ENCODE measurements at regions not wholly inside any gene's neighbourhood (a gene's known extent, or its start where the extent isn't known, plus 50 kb on each side); places are given as distances from the start of the nearest gene placed in this dataset.

GRCh38 chrX:95101851-95102390 is 1427.9 kb downstream of the FAM133A start:
- no peak for DNase-seq (ENCODE audit: low spot score)

More at GRCh38 chrX:95101851-95102390, 1427.9 kb downstream of the FAM133A start:
- Histone ChIP-seq H3K27ac (ENCODE audit: extremely low read length, insufficient read depth, low read length) (no peak overlapping the region), H3K27me3 (ENCODE audit: control insufficient read depth in 1 of 2, insufficient read depth in 2 of 2, low read length in 2 of 2) (no peaks in the 10 kb centered on the region), H2AFZ (ENCODE audit: low read length) (no peak overlapping the region), H3K4me1 (ENCODE audit: insufficient read depth, low read length) (no peaks in the 10 kb centered on the region), H3K4me3 (replicated peaks in 1 of 3; ENCODE audit: insufficient read depth in 1 of 3, low read depth in 2 of 3, low read length in 3 of 3) (no peak overlapping the region), H3K79me2 (ENCODE audit: insufficient read depth, low read length) (no peaks in the 10 kb centered on the region), H3K36me3 (replicated peaks in 1 of 2; ENCODE audit: control insufficient read depth in 1 of 2, insufficient read depth in 2 of 2, low read length in 2 of 2) (no peaks in the 10 kb centered on the region), H3K4me2 (ENCODE audit: low read depth, low read length) (no peak overlapping the region), H3K9ac (ENCODE audit: insufficient read depth, low read depth, low read length) (no peak overlapping the region), H3K9me3 (ENCODE audit: low read length) (no peaks in the 10 kb centered on the region), H4K20me1 (ENCODE audit: insufficient read depth, low read length) (no peaks in the 10 kb centered on the region)
- POLR2A ChIA-PET, result no interaction called here
- no TSS peak for BruUV-seq (replicated peaks)
- TF ChIP-seq ARNT2 (CRISPR knock-in tag; IDR thresholded peaks at IDR 0.05; ENCODE audit: low read depth) (no peak), NFATC3 (CRISPR knock-in tag; IDR thresholded peaks at IDR 0.05) (no peak), ZNF441 (CRISPR knock-in tag; IDR thresholded peaks at IDR 0.05; ENCODE audit: borderline replicate concordance) (no peak), ATF6 (CRISPR knock-in tag; conservative IDR thresholded peaks at IDR 0.05) (no peak), RFXAP (CRISPR knock-in tag; IDR thresholded peaks at IDR 0.05; ENCODE audit: borderline replicate concordance) (no peak), THAP8 (CRISPR knock-in tag; IDR thresholded peaks at IDR 0.05; ENCODE audit: borderline replicate concordance) (no peak), SMAD1 (CRISPR knock-in tag; IDR thresholded peaks at IDR 0.05; ENCODE audit: borderline replicate concordance, low read depth) (no peak), ETV6 (CRISPR knock-in tag; conservative IDR thresholded peaks at IDR 0.05) (no peak)
- ATAC-seq (no peak), FAIRE-seq (no peak)
- intact Hi-C loops (cut with micrococcal nuclease; ENCODE audit: unreplicated experiment), result no loop called here
- in situ Hi-C loops (cut with HindIII; ENCODE audit: extremely low pct_ligation_motif_present, low pct_unique_long_range_greater_than_20kb), result no loop called here
- WGBS (ENCODE audit: low lambda C conversion rate), result 0% methylated on average over 3 of the region's 4 CpGs
- CTCF ChIA-PET (ENCODE audit: low intra/inter-chr PET ratio, low total read pairs), result no interaction called here

Data from HepG2 (cell line).